ENCODE measurements at regions not wholly inside any gene's neighbourhood (a gene's known extent, or its start where the extent isn't known, plus 50 kb on each side); places are given as distances from the start of the nearest gene placed in this dataset.

- no peak overlapping the region for H3K4me3 ChIP-seq (ENCODE audit: low read depth, low read length)
- ChIA-PET POLR2A (no interaction called here), CTCF (no interaction called here)
- H3K27me3 Mint-ChIP-seq (ENCODE audit: insufficient read depth, unreplicated experiment), result no peaks in the 10 kb centered on the region
- H3K4me1 ChIP-seq, result peaks cover 3% of the 10 kb centered on the region
- TF ChIP-seq CTCF (IDR thresholded peaks at IDR 0.05; ENCODE audit: insufficient read depth in 1 of 2, low read depth in 1 of 2, low read length in 1 of 2, severe bottlenecking in 1 of 2, unreplicated experiment in 1 of 2), result no peak
- no TSS peak for BruUV-seq (replicated peaks)
- intact Hi-C loops (cut with micrococcal nuclease; ENCODE audit: unreplicated experiment), result no loop called here
- H3K27ac Mint-ChIP-seq (ENCODE audit: unreplicated experiment), result no peak overlapping the region
- H3K36me3 ChIP-seq (ENCODE audit: control insufficient read depth, insufficient read depth, low read length), result no peaks in the 10 kb centered on the region
- H3K9me3 Mint-ChIP-seq (ENCODE audit: unreplicated experiment), result no peaks in the 10 kb centered on the region
- H3K27me3 ChIP-seq (replicated peaks; ENCODE audit: control insufficient read depth, insufficient read depth, low read length), result no peaks in the 10 kb centered on the region
- H3K4me3 Mint-ChIP-seq (ENCODE audit: unreplicated experiment), result no peak overlapping the region
- peaks cover 34% of the 10 kb centered on the region for H3K4me1 Mint-ChIP-seq (ENCODE audit: low read depth, unreplicated experiment)
- H3K9me3 ChIP-seq, result no peaks in the 10 kb centered on the region
- H3K36me3 Mint-ChIP-seq (ENCODE audit: insufficient read depth, unreplicated experiment), result no peaks in the 10 kb centered on the region
- DNase-seq, result no peak
These were observed 635.6 kb upstream of the TBL1XR1 start for GRCh38 chr3:177832880-177833279.

- H3K27ac Mint-ChIP-seq (ENCODE audit: unreplicated experiment), result no peak overlapping the region
- no peak for TF ChIP-seq CTCF (IDR thresholded peaks at IDR 0.05; ENCODE audit: insufficient read depth in 1 of 2, low read depth in 1 of 2, low read length in 1 of 2, severe bottlenecking in 1 of 2, unreplicated experiment in 1 of 2)
- Histone ChIP-seq H3K27me3 (replicated peaks; ENCODE audit: control insufficient read depth, insufficient read depth, low read length) (no peaks in the 10 kb centered on the region), H3K4me3 (ENCODE audit: low read depth, low read length) (no peak overlapping the region), H3K4me1 (no peaks in the 10 kb centered on the region; the same call in 1 of the 2 replicates), H3K9me3 (no peaks in the 10 kb centered on the region), H3K36me3 (ENCODE audit: control insufficient read depth, insufficient read depth, low read length) (no peaks in the 10 kb centered on the region)
- CTCF ChIA-PET, result no interaction called here
- H3K9me3 Mint-ChIP-seq (ENCODE audit: unreplicated experiment), result peaks cover under 1% of the 10 kb centered on the region
- H3K36me3 Mint-ChIP-seq (ENCODE audit: insufficient read depth, unreplicated experiment), result no peaks in the 10 kb centered on the region
- H3K27me3 Mint-ChIP-seq (ENCODE audit: insufficient read depth, unreplicated experiment), result no peaks in the 10 kb centered on the region
- H3K4me1 Mint-ChIP-seq (ENCODE audit: low read depth, unreplicated experiment), result peaks cover 30% of the 10 kb centered on the region
- H3K4me3 Mint-ChIP-seq (ENCODE audit: unreplicated experiment), result no peak overlapping the region
- POLR2A ChIA-PET, result no interaction called here
- BruUV-seq (replicated peaks), result no TSS peak
- no peak for DNase-seq
- intact Hi-C loops (cut with micrococcal nuclease; ENCODE audit: unreplicated experiment), result no loop called here
These were observed 636.0 kb upstream of the TBL1XR1 start for GRCh38 chr3:177833332-177833731.

- Mint-ChIP-seq H3K9me3 (ENCODE audit: unreplicated experiment) (peaks cover 9% of the 10 kb centered on the region), H3K27ac (ENCODE audit: unreplicated experiment) (no peak overlapping the region), H3K36me3 (ENCODE audit: insufficient read depth, unreplicated experiment) (no peaks in the 10 kb centered on the region), H3K4me1 (ENCODE audit: low read depth, unreplicated experiment) (peaks cover 36% of the 10 kb centered on the region), H3K4me3 (ENCODE audit: unreplicated experiment) (no peak overlapping the region), H3K27me3 (ENCODE audit: insufficient read depth, unreplicated experiment) (no peaks in the 10 kb centered on the region)
- no peak overlapping the region for H3K4me3 ChIP-seq (ENCODE audit: low read depth, low read length)
- DNase-seq, result no peak
- H3K9me3 ChIP-seq, result no peaks in the 10 kb centered on the region
- no peaks in the 10 kb centered on the region for H3K27me3 ChIP-seq (replicated peaks; ENCODE audit: control insufficient read depth, insufficient read depth, low read length)
- ChIA-PET POLR2A (no interaction called here), CTCF (no interaction called here)
- no peak for TF ChIP-seq CTCF (IDR thresholded peaks at IDR 0.05; ENCODE audit: insufficient read depth in 1 of 2, low read depth in 1 of 2, low read length in 1 of 2, severe bottlenecking in 1 of 2, unreplicated experiment in 1 of 2)
- H3K36me3 ChIP-seq (ENCODE audit: control insufficient read depth, insufficient read depth, low read length), result no peaks in the 10 kb centered on the region
- BruUV-seq (replicated peaks), result no TSS peak
- intact Hi-C loops (cut with micrococcal nuclease; ENCODE audit: unreplicated experiment), result no loop called here
- no peaks in the 10 kb centered on the region; the same call in 1 of the 2 replicates for H3K4me1 ChIP-seq
These were observed 637.7 kb upstream of the TBL1XR1 start for GRCh38 chr3:177835008-177835407.

Data from Caco-2 (cell line).